K562 (cell line): ENCODE measurements at regions not wholly inside any gene's neighbourhood (a gene's known extent, or its start where the extent isn't known, plus 50 kb on each side); places are given as distances from the start of the nearest gene placed in this dataset.

ENCODE experiments used
- ATAC-seq: fragments of 200-7000 bp; cut with Tn5 transposase; 3 replicates; pipeline ENCODE4 v1.9.1; 2020; ENCODE audit warnings: moderate library complexity
- BruUV-seq: library from RNA; stranded (reverse); fragments of 400-500 nt; replicated peaks from 2 replicates; lab custom pipeline; 2021; lab: Mats Ljungman, UMichigan
- CTCF ChIA-PET: fragments of 300-600 bp; formaldehyde crosslinking; extraction: SDS; loops from one replicate; lab custom pipeline; 2021; ENCODE audit warnings: low intra/inter-chr PET ratio; lab: Yijun Ruan, JAX
- POLR2A ChIA-PET: fragments of 300-600, 350-650 bp; sonication (Branson Sonifier 250); formaldehyde crosslinking; extraction: SDS; loops from one replicate; lab custom pipeline; 2021; ENCODE audit warnings: antibody characterized with exemption, inconsistent platforms; lab: Yijun Ruan, JAX
- DNase-seq, 4 experiments: peaks; one replicate each; pipeline versions ENCODE4 v3.0.0 to v3.0.0-alpha.2; 2011 to 2018; ENCODE audit warnings: low spot score in 3 of 4, mixed read lengths in 3 of 4; ENCODE audit errors: extremely low read depth in 1 of 4
- FAIRE-seq: peaks from 2 replicates; lab custom pipeline; 2011; peaks lifted over from hg19 to GRCh38; lab: Jason Lieb, UNC
- H2AFZ ChIP-seq: 2 replicates; pipeline ENCODE4 v1.6.0; 2011; ENCODE audit warnings: low read depth, low read length, control low read depth, inconsistent platforms
- H3K27ac ChIP-seq: fragments of 200-600 bp; 3 replicates; pipeline ENCODE4 v1.8.0; 2011; ENCODE audit warnings: low read depth, mild to moderate bottlenecking, control low read depth, inconsistent platforms, low read length, moderate library complexity, mixed read lengths; ENCODE audit errors: extremely low read depth
- H3K27me3 ChIP-seq, 2 experiments: fragments of 300-600 bp in 1 of 2; 2 replicates in 1 of 2; 3 replicates in 1 of 2; pipeline versions ENCODE4 v1.6.0 to v1.8.0; 2011; ENCODE audit warnings: inconsistent platforms in 2 of 2, low read length in 2 of 2, mild to moderate bottlenecking in 1 of 2, mixed read lengths in 1 of 2, moderate library complexity in 1 of 2; ENCODE audit not compliant: control insufficient read depth in 2 of 2, insufficient read depth in 2 of 2
- H3K36me3 ChIP-seq: fragments of 300-600 bp; 3 replicates; pipeline ENCODE4 v1.8.0; 2011; ENCODE audit warnings: mild to moderate bottlenecking, low read length, inconsistent platforms; ENCODE audit not compliant: control insufficient read depth, insufficient read depth
- H3K4me1 ChIP-seq, 2 experiments: fragments of 200-600 bp in 1 of 2; replicated peaks in 1 of 2; 2 replicates in 1 of 2; 3 replicates in 1 of 2; pipeline versions ENCODE4 v1.5.1 to v1.8.0; 2011; ENCODE audit warnings: inconsistent platforms in 2 of 2, low read length in 2 of 2, mild to moderate bottlenecking in 1 of 2, mixed read lengths in 1 of 2, moderate library complexity in 1 of 2; ENCODE audit not compliant: control insufficient read depth in 2 of 2, insufficient read depth in 2 of 2
- H3K4me2 ChIP-seq: 2 replicates; pipeline ENCODE4 v1.6.1; 2011; ENCODE audit warnings: low read length, control low read depth, inconsistent platforms, mixed read lengths; ENCODE audit not compliant: insufficient read depth
- H3K4me3 ChIP-seq: fragments of 200-600 bp; sonication (generic), shearing (Covaris generic); 2 replicates; pipeline ENCODE4 v1.5.1; 2016; ENCODE audit warnings: control low read depth, inconsistent platforms
- H3K79me2 ChIP-seq: fragments of 200-600 bp; 3 replicates; pipeline ENCODE4 v1.8.0; 2011; ENCODE audit warnings: low read length, inconsistent platforms; ENCODE audit not compliant: control insufficient read depth, insufficient read depth
- H3K9ac ChIP-seq, 2 experiments: 2 replicates each; pipeline versions ENCODE4 v1.6.0 to v1.6.1; 2011; ENCODE audit warnings: low read depth in 2 of 2, low read length in 2 of 2, control low read depth in 1 of 2, inconsistent platforms in 1 of 2, mild to moderate bottlenecking in 1 of 2, mixed read lengths in 1 of 2; ENCODE audit not compliant: insufficient read depth in 1 of 2
- H3K9me1 ChIP-seq: one replicate; pipeline ENCODE4 v1.6.0; 2011; ENCODE audit warnings: inconsistent platforms, mild to moderate bottlenecking, low read length, moderate library complexity; ENCODE audit not compliant: control insufficient read depth, insufficient read depth
- H3K9me3 ChIP-seq: replicated peaks from 2 replicates; pipeline ENCODE4 v1.5.1; 2011; ENCODE audit warnings: low read depth, low read length, inconsistent platforms; ENCODE audit not compliant: control insufficient read depth, insufficient read depth
- H4K20me1 ChIP-seq: replicated peaks from 2 replicates; pipeline ENCODE4 v1.6.1; 2011; ENCODE audit warnings: low read length, inconsistent platforms, mixed read lengths; ENCODE audit not compliant: control insufficient read depth, insufficient read depth
- DEAF1 ChIP-seq: fragments of 450-650 bp; formaldehyde crosslinking; IDR thresholded peaks from 2 replicates; pipeline ENCODE4 v1.4.0; 2020; ENCODE audit warnings: mild to moderate bottlenecking, moderate library complexity
- E2F4 ChIP-seq: sonication (generic); formaldehyde crosslinking; IDR thresholded peaks from 2 replicates; pipeline ENCODE4 v1.8.0; 2022; ENCODE audit warnings: mild to moderate bottlenecking, low read depth, missing genetic modification reagents
- IRF9 ChIP-seq: fragments of 450-650 bp; IDR thresholded peaks from 2 replicates; pipeline ENCODE4 v1.6.1; 2016; ENCODE audit warnings: missing biosample characterization, missing genetic modification characterization
- KAT2B ChIP-seq: IDR thresholded peaks from one replicate; pipeline ENCODE4 v1.6.1; 2012; ENCODE audit warnings: low read depth, mild to moderate bottlenecking, control low read depth, inconsistent platforms, low read length, moderate library complexity
- SP1 ChIP-seq: sonication (generic); formaldehyde crosslinking; IDR thresholded peaks from 2 replicates; pipeline ENCODE4 v1.8.1; 2022; ENCODE audit warnings: mild to moderate bottlenecking, missing genetic modification reagents
- SREBF1 ChIP-seq: fragments of 150-350 bp; IDR thresholded peaks from 2 replicates; pipeline ENCODE4 v1.6.1; 2014; ENCODE audit warnings: antibody characterized with exemption, low read depth, low read length, borderline replicate concordance
- ZNF395 ChIP-seq: fragments of 200-800 bp; sonication (Bioruptor generic); IDR thresholded peaks from 2 replicates; pipeline ENCODE4 v1.6.1; 2017; ENCODE audit warnings: missing genetic modification characterization, missing compliant biosample characterization
- WGBS: fragments of 100-300 bp; shearing (Covaris generic); methylation state at CpG from one replicate; pipeline ENCODE4 v1.1.6; 2016; ENCODE audit warnings: low coverage, mixed read lengths; ENCODE audit not compliant: insufficient coverage; ENCODE audit errors: missing lambda C conversion rate; 5-methylcytosine and 5-hydroxymethylcytosine counted together
- in situ Hi-C: fragments of 300-500 bp; cut with MboI; formaldehyde crosslinking; loops from 4 replicates; pipeline ENCODE4 v1.15.0; 2018; ENCODE audit warnings: inconsistent platforms, mixed read lengths
- intact Hi-C: fragments of 100-400 bp; cut with micrococcal nuclease; formaldehyde crosslinking; loops from 2 replicates; pipeline ENCODE4 v1.14.2; 2022

- DNase-seq, result no peak
- no peak overlapping the region for H3K4me3 ChIP-seq
- no peak overlapping the region for H3K4me2 ChIP-seq
These were observed 77.6 kb upstream of the CCDC80 start for GRCh38 chr3:112718516-112718915.

More at GRCh38 chr3:112718516-112718915, 77.6 kb upstream of the CCDC80 start:
- Histone ChIP-seq H3K4me1 (no peaks in the 10 kb centered on the region), H3K9ac (no peak overlapping the region), H3K27ac (no peak overlapping the region), H4K20me1 (no peaks in the 10 kb centered on the region), H3K27me3 (no peaks in the 10 kb centered on the region), H3K9me1 (no peaks in the 10 kb centered on the region), H3K79me2 (no peaks in the 10 kb centered on the region), H3K9me3 (no peaks in the 10 kb centered on the region), H2AFZ (no peak overlapping the region), H3K36me3 (no peaks in the 10 kb centered on the region)
- in situ Hi-C loops, result no loop called here
- no peak for TF ChIP-seq IRF9 (tag)
- no peak for TF ChIP-seq ZNF395 (CRISPR knock-in tag)
- TF ChIP-seq DEAF1 (CRISPR knock-in tag), result no peak
- TF ChIP-seq SREBF1, result no peak
- no peak for TF ChIP-seq KAT2B
- no peak for TF ChIP-seq E2F4
- TF ChIP-seq SP1 (CRISPR knock-in tag), result no peak
- POLR2A ChIA-PET, result no interaction called here
- intact Hi-C loops, result no loop called here
- no peak for ATAC-seq
- CTCF ChIA-PET, result no interaction called here
- FAIRE-seq, result no peak
- 13% methylated on average over 1 of the region's 1 CpG for WGBS
- BruUV-seq, result no TSS peak
